ENCODE measurements at regions not wholly inside any gene's neighbourhood (a gene's known extent, or its start where the extent isn't known, plus 50 kb on each side); places are given as distances from the start of the nearest gene placed in this dataset.
A peak's percentile ranks its signal among the peaks of the same experiment; 100 is the strongest.
"Not testable (repeated sequence)": the region's sequence is repeated elsewhere in the genome, so short reads cannot be mapped to it uniquely, and the experiment has no call there.

- DNase-seq = no peak
These were observed 714.2 kb downstream of the SI start for GRCh38 chr3:164364111-164364510.

GRCh38 chr3:164360738-164361406, 717.4 kb downstream of the SI start:
- DNase-seq = no peak

- no peak for DNase-seq
These were observed 718.2 kb downstream of the SI start for GRCh38 chr3:164360078-164360578.

- DNase-seq = no peak
These were observed 725.3 kb downstream of the SI start for GRCh38 chr3:164352991-164353390.

- no peak for DNase-seq
These were observed 727.2 kb downstream of the SI start for GRCh38 chr3:164351131-164351530.

- DNase-seq = not testable (repeated sequence)
These were observed 736.1 kb downstream of the SI start for GRCh38 chr3:164342206-164342605.

- DNase-seq = no peak
These were observed 737.2 kb downstream of the SI start for GRCh38 chr3:164341086-164341485.

GRCh38 chr3:164340273-164340672, 738.0 kb downstream of the SI start:
- DNase-seq = no peak

GRCh38 chr3:164332831-164333802, 745.2 kb downstream of the SI start:
- no peak for DNase-seq

GRCh38 chr3:164326714-164327113, 751.6 kb downstream of the SI start:
- DNase-seq = peak; percentile 10

GRCh38 chr3:164320962-164321361, 757.3 kb downstream of the SI start:
- DNase-seq = no peak

GRCh38 chr3:164306042-164306441, 772.3 kb downstream of the SI start:
- DNase-seq = no peak

GRCh38 chr3:164303894-164304293, 774.4 kb downstream of the SI start:
- no peak for DNase-seq

- DNase-seq = no peak
These were observed 775.7 kb downstream of the SI start for GRCh38 chr3:164302622-164303021.

- not testable (repeated sequence) for DNase-seq
These were observed 786.8 kb downstream of the SI start for GRCh38 chr3:164291486-164291885.

GRCh38 chr3:164278550-164278949, 799.7 kb downstream of the SI start:
- DNase-seq = no peak

- DNase-seq = no peak
These were observed 811.2 kb downstream of the SI start for GRCh38 chr3:164267053-164267452.

GRCh38 chr3:164250923-164251322, 827.4 kb downstream of the SI start:
- no peak for DNase-seq

GRCh38 chr3:164236851-164237250, 841.4 kb downstream of the SI start:
- no peak for DNase-seq

GRCh38 chr3:164235289-164236028, 842.8 kb downstream of the SI start:
- DNase-seq = no peak

- DNase-seq = no peak
These were observed 844.3 kb downstream of the SI start for GRCh38 chr3:164233951-164234350.

GRCh38 chr3:164231718-164232117, 846.6 kb downstream of the SI start:
- DNase-seq = no peak

All from NCI-H187 treated with DMSO at 0.1 percent for 48 hours (cell line).